GM04504 (cell line): ENCODE measurements at regions not wholly inside any gene's neighbourhood (a gene's known extent, or its start where the extent isn't known, plus 50 kb on each side); places are given as distances from the start of the nearest gene placed in this dataset.
A peak's percentile ranks its signal among the peaks of the same experiment; 100 is the strongest.
"Not testable (repeated sequence)": the region's sequence is repeated elsewhere in the genome, so short reads cannot be mapped to it uniquely, and the experiment has no call there.

Experiments
- DNase-seq: peaks from one replicate; pipeline ENCODE4 v3.0.0-alpha.2; 2012; ENCODE audit warnings: low read depth

GRCh38 chr5:134471858-134472449 lies 53.5 kb upstream of the JADE2 start:
- DNase-seq: not testable (repeated sequence)

DNA sequence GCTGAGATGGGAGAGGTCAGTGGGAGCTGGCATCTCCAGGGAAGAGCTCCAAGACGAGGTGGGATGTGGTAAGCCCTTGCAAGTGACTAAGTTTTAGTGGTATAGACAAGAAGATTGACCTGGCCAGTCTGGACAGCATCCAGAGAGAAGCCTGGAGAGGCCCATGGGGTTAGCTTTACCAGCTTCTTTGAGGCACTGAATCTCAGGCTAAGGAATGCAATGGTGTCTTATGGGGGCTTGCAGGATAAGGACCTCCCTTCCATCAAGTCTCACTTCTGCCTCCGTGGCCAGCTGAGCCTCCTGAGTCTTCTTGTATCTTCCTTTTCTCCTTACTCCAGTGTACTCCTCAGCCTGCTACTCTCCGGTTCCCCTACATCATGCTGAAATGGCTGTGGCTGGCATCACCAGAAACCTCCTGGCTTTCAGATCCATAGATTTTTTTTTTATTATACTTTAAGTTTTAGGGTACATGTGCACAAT lies 56.5 kb upstream of the JADE2 start:
- DNase-seq: no peak

- DNase-seq: no peak
Observed at GRCh38 chr5:134467231-134467630, 55.5 kb upstream of the CDKN2AIPNL start.

DNA sequence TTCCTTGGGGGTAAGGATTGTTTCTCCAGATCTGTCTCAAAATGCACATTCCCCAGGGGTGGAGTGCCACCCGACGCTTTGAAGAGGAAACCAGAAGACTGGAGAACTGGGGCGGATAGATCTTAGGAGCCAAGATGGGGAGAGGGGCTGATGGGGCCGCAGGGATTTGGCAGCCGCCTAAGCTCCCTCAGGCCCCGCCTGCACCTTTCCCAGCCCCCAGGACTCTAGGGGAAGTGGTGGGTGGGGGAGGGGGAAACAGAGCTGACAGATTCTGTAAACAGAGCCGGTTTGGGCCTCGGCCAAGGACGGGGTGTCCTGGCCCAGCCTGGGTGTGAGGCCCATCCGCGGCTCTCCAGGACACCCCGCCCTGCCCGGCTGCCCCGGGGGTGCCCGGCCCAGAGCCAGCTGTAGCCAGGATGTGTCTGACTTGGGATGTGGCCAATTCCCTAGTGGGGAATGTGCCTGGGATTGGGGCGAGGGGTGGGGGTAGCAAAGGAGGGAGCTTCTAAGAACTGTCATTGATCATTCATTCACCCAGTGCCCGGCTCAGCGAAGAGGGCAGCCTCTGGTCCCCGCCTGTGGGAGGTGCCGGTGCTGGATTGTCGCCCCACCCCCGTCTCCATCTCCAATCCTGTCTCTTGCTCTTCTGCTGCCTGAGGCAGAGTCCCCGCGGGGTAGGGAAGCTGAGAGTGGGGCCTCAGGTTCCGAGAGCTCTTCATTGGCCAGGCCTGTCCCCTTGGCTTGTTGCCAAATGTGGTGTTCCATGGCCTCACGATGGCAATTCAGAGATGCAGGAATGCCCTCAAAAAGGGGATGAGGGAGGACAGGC lies 54.8 kb upstream of the CDKN2AIPNL start:
- DNase-seq: peak; percentile 24

GRCh38 chr5:134465816-134466240 lies 54.1 kb upstream of the CDKN2AIPNL start:
- peak; percentile 65 for DNase-seq

DNA sequence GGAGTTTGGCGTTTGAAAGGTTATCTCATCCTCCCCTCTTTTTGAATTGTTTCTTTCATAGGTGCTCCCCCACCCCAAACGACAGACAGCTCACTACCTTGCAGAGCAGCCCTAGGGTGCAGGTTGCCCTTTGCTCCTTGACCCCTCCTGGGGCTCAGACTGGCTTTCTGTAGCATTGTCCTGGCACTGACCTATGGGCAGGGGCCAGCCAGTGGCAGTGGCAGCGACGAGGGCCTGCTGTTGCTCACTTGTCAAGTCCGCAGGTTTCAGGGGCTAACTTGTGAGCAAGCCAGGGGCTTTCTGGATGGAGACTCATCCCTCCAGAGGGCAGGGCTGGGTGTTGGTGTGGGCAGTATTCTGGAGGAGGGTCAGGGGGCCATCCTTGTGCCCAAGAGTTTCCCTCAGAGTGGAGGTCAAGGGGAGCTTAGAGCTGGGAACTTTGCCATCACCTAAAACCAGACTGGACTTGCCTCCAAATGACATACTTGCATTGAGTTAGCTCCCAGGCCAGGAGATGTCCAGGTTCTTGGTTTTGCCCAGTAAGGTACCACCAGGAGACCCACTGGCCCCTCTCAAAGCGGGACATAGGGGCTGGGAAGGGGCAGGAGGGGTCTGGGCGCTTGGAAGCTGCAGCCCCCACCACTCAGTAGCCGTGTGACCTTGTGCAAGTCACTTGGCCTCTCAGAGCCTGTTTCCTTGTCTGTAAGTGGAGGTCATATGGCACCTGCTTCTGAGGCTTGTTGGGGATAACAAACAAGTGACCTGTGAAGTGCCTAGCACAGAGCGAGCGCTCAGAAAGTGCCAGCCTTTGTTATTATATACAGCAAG lies 53.5 kb upstream of the CDKN2AIPNL start:
- DNase-seq: no peak

DNA sequence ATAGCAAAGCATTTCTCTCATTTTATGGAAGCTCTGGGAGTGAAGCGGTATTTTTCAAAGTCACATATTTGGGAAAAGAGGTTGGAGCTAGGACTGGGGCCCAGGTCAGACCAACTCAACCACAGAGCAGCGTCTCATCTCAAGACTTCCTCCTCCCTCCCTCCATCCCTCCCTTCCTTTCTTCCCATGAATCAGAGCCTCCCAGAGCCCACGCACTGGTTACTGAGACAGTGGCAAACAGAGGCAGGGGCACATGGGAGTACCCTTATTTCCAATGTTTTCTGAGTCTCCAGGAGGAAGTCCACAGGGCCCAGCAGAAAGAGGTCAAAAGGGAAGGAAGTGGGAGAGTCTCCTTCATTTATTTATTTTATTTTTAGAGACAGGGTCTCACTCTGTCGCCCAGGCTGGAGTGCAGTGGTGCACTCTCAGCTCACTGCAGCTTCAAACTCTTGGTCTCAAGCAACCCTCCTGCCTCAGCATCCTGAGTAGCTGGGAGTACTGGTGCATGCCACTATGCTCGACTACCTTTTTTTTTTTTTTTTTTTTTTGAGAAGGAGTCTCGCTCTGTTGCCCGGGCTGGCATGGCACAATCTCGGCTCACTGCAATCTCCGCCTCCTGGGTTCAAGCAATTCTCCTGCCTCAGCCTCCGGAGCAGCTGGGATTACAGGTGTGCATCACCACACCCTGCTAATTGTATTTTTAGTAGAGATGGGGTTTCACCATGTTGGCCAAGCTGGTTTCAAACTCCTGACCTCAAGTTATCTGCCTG lies 52.5 kb upstream of the CDKN2AIPNL start:
- no peak for DNase-seq

- no peak for DNase-seq
Observed at GRCh38 chr5:134463176-134463720, 51.6 kb upstream of the CDKN2AIPNL start.

- DNase-seq: no peak
Observed at GRCh38 chr5:134462761-134463160, 51.1 kb upstream of the CDKN2AIPNL start.

- DNase-seq: no peak
Observed at GRCh38 chr5:134462047-134462575, 50.4 kb upstream of the CDKN2AIPNL start.
